ENCODE measurements at regions not wholly inside any gene's neighbourhood (a gene's known extent, or its start where the extent isn't known, plus 50 kb on each side); places are given as distances from the start of the nearest gene placed in this dataset.

DNA sequence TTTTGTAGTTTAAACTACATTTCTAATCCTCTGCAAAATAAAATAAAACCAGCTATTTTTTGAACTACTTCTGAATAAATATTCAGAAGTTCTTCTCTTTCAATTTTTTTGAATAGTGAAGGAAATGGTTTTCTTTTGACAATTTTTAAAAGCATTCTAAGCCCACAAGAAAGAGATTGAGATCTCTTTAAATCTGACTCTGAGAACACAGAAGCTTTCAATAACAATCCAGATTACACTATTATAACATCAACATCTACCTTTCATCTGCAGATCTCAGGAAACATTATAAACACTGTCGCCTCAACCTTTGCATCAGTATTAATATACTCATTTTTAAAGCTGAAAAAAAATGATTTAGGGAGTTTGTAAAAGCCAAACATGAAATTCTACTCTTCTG lies 247.5 kb upstream of the PREP start:
- no peaks in the 10 kb centered on the region for H3K36me3 ChIP-seq (ENCODE audit: control insufficient read depth, insufficient read depth, low read length)
- H3K4me1 ChIP-seq (ENCODE audit: control insufficient read depth, insufficient read depth, low read length) = peaks cover 35% of the 10 kb centered on the region
- H3K27ac ChIP-seq (ENCODE audit: low read length) = no peak overlapping the region
- no peaks in the 10 kb centered on the region for H3K9me3 Mint-ChIP-seq
- peak overlapping the region; percentile 59 for H3K4me3 Mint-ChIP-seq
- H3K36me3 Mint-ChIP-seq = no peaks in the 10 kb centered on the region
- H3K27me3 Mint-ChIP-seq (ENCODE audit: low read depth in 2 of 2) = no peaks in the 10 kb centered on the region
- intact Hi-C loops (cut with micrococcal nuclease) = no loop called here
- no peak for DNase-seq
- H3K4me3 ChIP-seq (ENCODE audit: low read length) = no peak overlapping the region
- peak overlapping the region in 1 of 2 donors; percentile 86 for H3K27ac Mint-ChIP-seq
- no peaks in the 10 kb centered on the region for H3K27me3 ChIP-seq (ENCODE audit: control insufficient read depth, insufficient read depth, low read length)
- TF ChIP-seq CTCF (IDR thresholded peaks at IDR 0.05) = no peak
- no peak for ATAC-seq
- 83% methylated on average over 1 of the region's 1 CpG for WGBS (ENCODE audit: insufficient coverage)
- no peaks in the 10 kb centered on the region for H3K9me3 ChIP-seq (ENCODE audit: control insufficient read depth, insufficient read depth, low read length)
- peaks cover 52 to 65% of the 10 kb centered on the region in 2 donors for H3K4me1 Mint-ChIP-seq

DNA sequence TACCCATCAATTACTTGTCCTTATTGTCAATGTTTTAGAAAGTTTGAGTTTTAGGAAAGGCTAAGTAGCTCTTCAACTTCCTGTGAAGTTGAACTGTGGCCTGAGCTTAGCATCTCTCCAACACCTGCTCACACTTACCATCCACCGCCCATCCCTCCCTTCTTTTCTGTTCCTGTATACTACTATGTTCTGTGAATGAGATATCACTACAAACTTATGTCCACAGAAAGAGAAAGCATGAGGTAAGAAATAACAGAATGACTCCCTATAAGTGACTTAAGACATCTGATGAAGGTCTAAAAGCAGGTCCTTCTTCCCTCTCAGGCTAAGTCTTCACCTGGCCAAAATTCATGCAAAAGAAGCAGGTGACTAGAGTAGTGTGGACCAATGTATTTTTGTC lies 246.3 kb upstream of the PREP start:
- peaks cover 43% of the 10 kb centered on the region for H3K4me1 ChIP-seq (ENCODE audit: control insufficient read depth, insufficient read depth, low read length)

DNA sequence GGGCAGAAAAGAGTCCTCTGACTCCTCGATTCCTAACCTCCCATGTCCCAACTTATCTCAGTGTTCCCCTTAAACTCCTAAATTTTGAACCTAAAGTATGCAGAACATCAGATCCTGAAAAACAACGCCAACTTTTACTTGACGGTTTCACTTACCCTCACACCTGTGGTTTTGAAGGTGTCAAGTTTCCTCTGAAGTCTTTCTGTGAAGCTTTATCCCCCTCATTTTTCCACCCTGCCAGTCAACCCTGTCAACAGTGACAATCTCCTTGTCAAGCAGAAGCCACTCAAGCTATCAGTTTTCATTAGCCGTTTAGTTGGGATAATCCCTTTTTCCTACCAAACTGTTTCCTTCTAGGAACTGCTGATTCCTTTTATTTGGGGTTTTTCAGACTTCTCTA lies 245.4 kb upstream of the PREP start:
- Histone ChIP-seq H3K27ac (ENCODE audit: low read length) (peak overlapping the region; percentile 55), H3K9me3 (ENCODE audit: control insufficient read depth, insufficient read depth, low read length) (no peaks in the 10 kb centered on the region), H3K27me3 (ENCODE audit: control insufficient read depth, insufficient read depth, low read length) (no peaks in the 10 kb centered on the region), H3K4me3 (ENCODE audit: low read length) (no peak overlapping the region), H3K4me1 (ENCODE audit: control insufficient read depth, insufficient read depth, low read length) (peaks cover 52% of the 10 kb centered on the region), H3K36me3 (ENCODE audit: control insufficient read depth, insufficient read depth, low read length) (no peaks in the 10 kb centered on the region)
- peak overlapping the region; percentile 75 for H3K4me3 Mint-ChIP-seq
- DNase-seq = peak in 1 of 2 donors; percentile 64
- intact Hi-C loops (cut with micrococcal nuclease) = loop anchor here (10.0 kb wide), 1 partner anchor 193 kb away; no protein-coding TSS in a partner anchor
- peak overlapping the region; percentile 82 to 86 for H3K27ac Mint-ChIP-seq
- TF ChIP-seq CTCF (IDR thresholded peaks at IDR 0.05) = no peak
- peaks cover 72 to 78% of the 10 kb centered on the region in 2 donors for H3K4me1 Mint-ChIP-seq
- no peaks in the 10 kb centered on the region for H3K27me3 Mint-ChIP-seq (ENCODE audit: low read depth in 2 of 2)
- ATAC-seq = no peak
- 24% methylated on average over 4 of the region's 4 CpGs for WGBS (ENCODE audit: insufficient coverage)
- no peaks in the 10 kb centered on the region for H3K36me3 Mint-ChIP-seq
- H3K9me3 Mint-ChIP-seq = no peaks in the 10 kb centered on the region

More for the DNA sequence above, 246.3 kb upstream of the PREP start:
- Histone ChIP-seq H3K36me3 (ENCODE audit: control insufficient read depth, insufficient read depth, low read length) (no peaks in the 10 kb centered on the region), H3K27me3 (ENCODE audit: control insufficient read depth, insufficient read depth, low read length) (no peaks in the 10 kb centered on the region), H3K9me3 (ENCODE audit: control insufficient read depth, insufficient read depth, low read length) (no peaks in the 10 kb centered on the region), H3K4me3 (ENCODE audit: low read length) (no peak overlapping the region), H3K27ac (ENCODE audit: low read length) (peak overlapping the region; percentile 31)
- Mint-ChIP-seq H3K4me1 (peaks cover 64 to 70% of the 10 kb centered on the region in 2 donors), H3K9me3 (no peaks in the 10 kb centered on the region), H3K36me3 (no peaks in the 10 kb centered on the region), H3K27ac (peak overlapping the region; percentile 82 to 86), H3K27me3 (ENCODE audit: low read depth in 2 of 2) (no peaks in the 10 kb centered on the region), H3K4me3 (peak overlapping the region; percentile 75)
- intact Hi-C loops (cut with micrococcal nuclease) = loop anchor here (10.0 kb wide), 1 partner anchor 194 kb away; no protein-coding TSS in a partner anchor
- DNase-seq = peak in 1 of 2 donors; percentile 16
- no peak for ATAC-seq
- TF ChIP-seq CTCF (IDR thresholded peaks at IDR 0.05) = no peak
- 40% methylated on average over 1 of the region's 1 CpG for WGBS (ENCODE audit: insufficient coverage)

DNA sequence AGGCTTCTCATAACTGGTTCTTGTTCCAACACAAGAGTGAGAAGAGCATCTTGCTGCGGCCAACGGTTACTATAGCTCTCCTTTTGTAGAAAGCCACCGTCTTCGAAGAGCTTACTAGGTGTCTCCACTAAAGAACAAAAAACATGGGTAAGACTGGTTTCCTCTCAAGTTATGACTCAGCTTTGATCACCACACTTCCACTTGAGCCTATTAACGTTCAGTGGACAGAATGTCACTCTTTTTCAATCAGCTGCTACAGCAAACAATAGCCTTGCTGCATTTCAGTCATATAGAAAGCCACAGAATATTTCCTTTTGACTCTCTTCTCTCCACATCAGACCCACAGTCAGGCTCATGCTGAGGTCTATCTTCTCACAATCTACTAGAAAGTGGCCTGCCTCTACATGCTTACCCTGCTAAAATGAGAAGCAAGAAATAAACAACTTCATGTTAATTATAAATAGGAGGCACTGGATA lies 243.5 kb upstream of the PREP start:
- DNase-seq = peak in 1 of 2 donors; percentile 77
- Mint-ChIP-seq H3K27me3 (ENCODE audit: low read depth in 2 of 2) (no peaks in the 10 kb centered on the region), H3K4me1 (peaks cover 66 to 75% of the 10 kb centered on the region in 2 donors), H3K4me3 (peak overlapping the region; percentile 54), H3K36me3 (no peaks in the 10 kb centered on the region), H3K27ac (peak overlapping the region; percentile 88 to 95), H3K9me3 (no peaks in the 10 kb centered on the region)
- Histone ChIP-seq H3K9me3 (ENCODE audit: control insufficient read depth, insufficient read depth, low read length) (no peaks in the 10 kb centered on the region), H3K4me3 (ENCODE audit: low read length) (no peak overlapping the region), H3K27me3 (ENCODE audit: control insufficient read depth, insufficient read depth, low read length) (no peaks in the 10 kb centered on the region), H3K36me3 (ENCODE audit: control insufficient read depth, insufficient read depth, low read length) (no peaks in the 10 kb centered on the region), H3K27ac (ENCODE audit: low read length) (peak overlapping the region; percentile 77), H3K4me1 (ENCODE audit: control insufficient read depth, insufficient read depth, low read length) (peaks cover 46% of the 10 kb centered on the region)
- WGBS (ENCODE audit: insufficient coverage) = 14% methylated on average over 5 of the region's 5 CpGs
- peak; percentile 79 to 87 (median 83) for ATAC-seq
- intact Hi-C loops (cut with micrococcal nuclease) = loop anchor here (1.0 to 10.0 kb wide), 4 partner anchors 192 to 874 kb away; no protein-coding TSS in a partner anchor
- TF ChIP-seq CTCF (IDR thresholded peaks at IDR 0.05) = no peak

All from natural killer cell (primary cell).